OCI-LY3 (cell line): ENCODE measurements at regions not wholly inside any gene's neighbourhood (a gene's known extent, or its start where the extent isn't known, plus 50 kb on each side); places are given as distances from the start of the nearest gene placed in this dataset.

ENCODE experiments used
- H2AFZ ChIP-seq: fragments of 200-600, 300-600 bp; shearing (Covaris generic); 2 replicates; pipeline ENCODE4 v1.6.0; 2014; ENCODE audit warnings: antibody characterized with exemption, low read depth, low read length
- H3K27ac ChIP-seq: fragments of 200-600, 300-600 bp; sonication (generic); 2 replicates; pipeline ENCODE4 v1.5.1; 2014; ENCODE audit warnings: mild to moderate bottlenecking, low read length, moderate library complexity, mixed read lengths
- H3K27me3 ChIP-seq: fragments of 200-600, 300-600 bp; sonication (generic); 2 replicates; pipeline ENCODE4 v1.6.1; 2014; ENCODE audit warnings: low read depth, low read length, mixed read lengths
- H3K36me3 ChIP-seq: fragments of 200-600, 300-600 bp; sonication (generic); replicated peaks from 2 replicates; pipeline ENCODE3; 2014; ENCODE audit warnings: low read depth, low read length, mixed read lengths
- H3K4me1 ChIP-seq: fragments of 300-600, 200-600 bp; sonication (generic); 2 replicates; pipeline ENCODE4 v1.6.1; 2014; ENCODE audit warnings: low read length, mixed read lengths
- H3K4me2 ChIP-seq: fragments of 200-600, 300-600 bp; sonication (generic); 2 replicates; pipeline ENCODE4 v1.6.1; 2014; ENCODE audit warnings: low read length, mixed read lengths
- H3K4me3 ChIP-seq: fragments of 300-600, 200-600 bp; sonication (generic); 2 replicates; pipeline ENCODE4 v1.5.1; 2014; ENCODE audit warnings: antibody characterized with exemption, mild to moderate bottlenecking, low read length, moderate library complexity
- H3K79me2 ChIP-seq: fragments of 300-600, 200-600 bp; shearing (Covaris generic); 2 replicates; pipeline ENCODE4 v1.6.1; 2014; ENCODE audit warnings: mild to moderate bottlenecking, low read length, mixed read lengths
- H3K9ac ChIP-seq: fragments of 300-600, 200-600 bp; shearing (Covaris generic); 2 replicates; pipeline ENCODE4 v1.6.0; 2014; ENCODE audit warnings: mild to moderate bottlenecking, low read length, moderate library complexity
- H3K9me3 ChIP-seq: fragments of 200-600, 300-600 bp; shearing (Covaris generic); 2 replicates; pipeline ENCODE4 v1.6.1; 2014; ENCODE audit warnings: low read length, mixed read lengths; ENCODE audit not compliant: insufficient read depth
- H4K20me1 ChIP-seq: fragments of 200-600, 300-600 bp; sonication (generic); 2 replicates; pipeline ENCODE4 v1.6.1; 2016; ENCODE audit warnings: low read length, mixed read lengths; ENCODE audit not compliant: insufficient read depth
- EZH2phosphoT487 ChIP-seq: fragments of 200-600 bp; shearing (Covaris generic); IDR thresholded peaks from 2 replicates; pipeline ENCODE4 v1.6.1; 2018; ENCODE audit warnings: antibody characterized with exemption, mixed run types, low read depth
- TF ChIP-seq, protein P1 (sequence below): fragments of 200-600, 300-600 bp; sonication (generic); IDR thresholded peaks from 2 replicates; pipeline ENCODE4 v1.5.1; 2014; ENCODE audit warnings: antibody characterized with exemption, low read length, low read depth

DNA sequence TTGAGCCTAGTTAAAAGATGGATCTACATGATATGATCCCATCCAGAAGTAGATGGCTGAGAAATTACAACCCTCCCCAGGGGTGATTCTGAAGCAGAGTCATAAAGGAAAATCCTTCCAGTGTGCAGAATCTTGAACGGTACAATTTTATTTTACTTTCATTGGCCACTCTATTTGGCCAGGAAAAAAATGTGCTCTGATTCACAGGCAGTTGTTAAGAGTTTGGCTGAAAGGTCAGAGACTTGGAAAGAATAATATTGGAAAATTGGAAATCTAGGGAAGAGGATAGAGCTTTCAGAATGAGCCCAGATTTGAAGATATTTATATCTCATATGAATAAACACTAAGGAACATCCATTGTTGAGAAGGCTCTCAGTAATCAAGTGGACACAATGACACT lies 1299.3 kb upstream of the GJE1 start:
- Histone ChIP-seq H3K4me3 (no peak overlapping the region), H3K4me2 (no peak overlapping the region), H3K9me3 (no peaks in the 10 kb centered on the region), H2AFZ (no peak overlapping the region), H3K36me3 (no peaks in the 10 kb centered on the region), H3K79me2 (no peaks in the 10 kb centered on the region), H3K27me3 (no peaks in the 10 kb centered on the region), H3K9ac (no peak overlapping the region), H4K20me1 (no peaks in the 10 kb centered on the region), H3K27ac (no peak overlapping the region), H3K4me1 (no peaks in the 10 kb centered on the region)
- TF ChIP-seq EZH2phosphoT487: no peak
- TF ChIP-seq, protein P1, sequence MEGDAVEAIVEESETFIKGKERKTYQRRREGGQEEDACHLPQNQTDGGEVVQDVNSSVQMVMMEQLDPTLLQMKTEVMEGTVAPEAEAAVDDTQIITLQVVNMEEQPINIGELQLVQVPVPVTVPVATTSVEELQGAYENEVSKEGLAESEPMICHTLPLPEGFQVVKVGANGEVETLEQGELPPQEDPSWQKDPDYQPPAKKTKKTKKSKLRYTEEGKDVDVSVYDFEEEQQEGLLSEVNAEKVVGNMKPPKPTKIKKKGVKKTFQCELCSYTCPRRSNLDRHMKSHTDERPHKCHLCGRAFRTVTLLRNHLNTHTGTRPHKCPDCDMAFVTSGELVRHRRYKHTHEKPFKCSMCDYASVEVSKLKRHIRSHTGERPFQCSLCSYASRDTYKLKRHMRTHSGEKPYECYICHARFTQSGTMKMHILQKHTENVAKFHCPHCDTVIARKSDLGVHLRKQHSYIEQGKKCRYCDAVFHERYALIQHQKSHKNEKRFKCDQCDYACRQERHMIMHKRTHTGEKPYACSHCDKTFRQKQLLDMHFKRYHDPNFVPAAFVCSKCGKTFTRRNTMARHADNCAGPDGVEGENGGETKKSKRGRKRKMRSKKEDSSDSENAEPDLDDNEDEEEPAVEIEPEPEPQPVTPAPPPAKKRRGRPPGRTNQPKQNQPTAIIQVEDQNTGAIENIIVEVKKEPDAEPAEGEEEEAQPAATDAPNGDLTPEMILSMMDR: no peak

DNA sequence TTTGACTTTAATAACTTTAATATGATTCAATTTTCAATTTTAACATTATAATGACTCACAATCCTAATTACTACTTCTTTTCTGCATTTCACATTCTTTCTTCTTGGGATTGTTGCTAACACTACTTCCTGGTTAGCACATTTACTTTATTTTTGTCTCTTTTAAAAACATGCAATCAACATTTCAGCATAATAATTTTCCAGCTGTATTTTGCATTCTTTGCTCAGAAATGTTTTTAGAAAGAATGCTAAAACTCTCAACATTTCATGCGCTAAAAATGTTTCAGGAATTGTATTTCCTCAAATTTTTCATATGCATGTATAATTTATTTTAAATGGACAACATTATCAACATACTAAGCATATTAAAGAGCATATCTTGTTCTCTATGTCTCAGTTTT lies 1302.1 kb upstream of the GJE1 start:
- H3K9ac ChIP-seq: no peak overlapping the region
- H3K4me3 ChIP-seq: no peak overlapping the region
- no peaks in the 10 kb centered on the region for H3K27me3 ChIP-seq
- no peak overlapping the region for H3K27ac ChIP-seq
- H2AFZ ChIP-seq: no peak overlapping the region
- TF ChIP-seq EZH2phosphoT487: no peak
- TF ChIP-seq, protein P1: no peak
- no peaks in the 10 kb centered on the region for H3K9me3 ChIP-seq
- no peaks in the 10 kb centered on the region for H4K20me1 ChIP-seq
- no peak overlapping the region for H3K4me2 ChIP-seq
- H3K36me3 ChIP-seq: no peaks in the 10 kb centered on the region
- H3K4me1 ChIP-seq: no peaks in the 10 kb centered on the region
- no peaks in the 10 kb centered on the region for H3K79me2 ChIP-seq

DNA sequence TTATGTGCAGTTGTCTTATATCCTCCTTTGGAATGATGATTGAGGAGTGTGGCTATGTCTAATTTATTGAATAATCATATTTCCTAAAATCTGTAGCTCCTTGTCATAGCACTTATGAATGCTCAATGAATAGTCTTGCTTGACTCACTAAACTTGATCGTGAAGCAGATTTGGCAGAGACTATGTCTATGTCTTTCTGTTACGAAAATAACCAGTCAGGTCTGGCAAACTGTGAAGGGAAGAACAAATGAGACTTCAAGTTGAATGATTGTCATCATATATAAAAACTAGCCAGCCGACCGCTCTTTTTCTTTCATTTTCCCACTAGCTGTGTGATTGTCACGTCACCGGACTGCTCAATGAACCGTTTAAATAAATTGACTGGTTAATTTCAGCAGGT lies 1303.9 kb upstream of the GJE1 start:
- H3K27ac ChIP-seq: no peak overlapping the region
- no peaks in the 10 kb centered on the region for H3K36me3 ChIP-seq
- no peaks in the 10 kb centered on the region for H4K20me1 ChIP-seq
- no peak overlapping the region for H3K4me3 ChIP-seq
- no peak overlapping the region for H3K4me2 ChIP-seq
- no peak overlapping the region for H2AFZ ChIP-seq
- no peaks in the 10 kb centered on the region for H3K4me1 ChIP-seq
- no peak for TF ChIP-seq EZH2phosphoT487
- TF ChIP-seq, protein P1: no peak
- H3K9me3 ChIP-seq: no peaks in the 10 kb centered on the region
- no peaks in the 10 kb centered on the region for H3K27me3 ChIP-seq
- H3K9ac ChIP-seq: no peak overlapping the region
- H3K79me2 ChIP-seq: no peaks in the 10 kb centered on the region

DNA sequence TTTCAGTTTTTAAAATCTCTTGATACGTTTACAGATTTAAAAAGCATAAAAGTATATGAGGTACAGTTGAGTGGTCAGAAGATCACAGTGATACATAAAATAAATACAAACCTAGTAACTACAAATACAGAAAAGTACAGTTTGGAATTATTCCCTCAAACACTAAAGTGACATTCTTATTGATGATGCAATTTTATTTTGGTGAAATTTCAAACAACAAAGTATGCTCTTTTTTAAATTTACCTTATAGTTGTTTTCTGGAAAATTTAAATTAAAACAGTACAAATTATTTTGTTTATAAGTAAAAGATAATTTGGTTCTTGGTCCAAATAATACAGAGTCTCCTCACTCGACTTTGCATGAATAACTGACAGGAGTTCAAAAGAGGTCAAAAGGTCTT lies 1305.1 kb upstream of the GJE1 start:
- Histone ChIP-seq H3K9ac (no peak overlapping the region), H3K4me2 (no peak overlapping the region), H3K36me3 (no peaks in the 10 kb centered on the region), H3K27ac (no peak overlapping the region), H3K4me3 (no peak overlapping the region), H2AFZ (no peak overlapping the region), H3K4me1 (no peaks in the 10 kb centered on the region), H4K20me1 (no peaks in the 10 kb centered on the region), H3K27me3 (no peaks in the 10 kb centered on the region), H3K9me3 (no peaks in the 10 kb centered on the region), H3K79me2 (no peaks in the 10 kb centered on the region)
- no peak for TF ChIP-seq EZH2phosphoT487
- TF ChIP-seq, protein P1: no peak
